ENCODE measurements at regions not wholly inside any gene's neighbourhood (a gene's known extent, or its start where the extent isn't known, plus 50 kb on each side); places are given as distances from the start of the nearest gene placed in this dataset.

DNA sequence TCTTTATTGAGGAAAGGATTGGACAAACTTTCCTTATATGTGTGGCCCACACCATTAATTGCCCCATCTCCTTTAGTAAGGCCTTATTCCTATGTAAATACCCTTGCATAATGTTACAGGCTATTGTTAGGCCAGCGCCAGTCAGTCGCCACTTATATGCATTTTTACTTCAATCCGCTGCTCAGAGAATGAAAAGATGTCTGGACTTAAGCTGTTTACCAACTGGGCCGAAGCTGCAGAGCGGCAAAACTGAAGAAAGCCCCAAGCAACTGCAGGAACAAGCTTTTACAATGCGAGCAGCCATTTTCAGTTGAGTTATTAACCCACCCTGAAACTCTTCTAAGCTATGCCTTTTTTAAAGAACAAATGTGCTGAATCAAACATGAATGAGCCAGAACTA is 92.1 kb upstream of the OTX2 start:
- TF ChIP-seq, protein P1, sequence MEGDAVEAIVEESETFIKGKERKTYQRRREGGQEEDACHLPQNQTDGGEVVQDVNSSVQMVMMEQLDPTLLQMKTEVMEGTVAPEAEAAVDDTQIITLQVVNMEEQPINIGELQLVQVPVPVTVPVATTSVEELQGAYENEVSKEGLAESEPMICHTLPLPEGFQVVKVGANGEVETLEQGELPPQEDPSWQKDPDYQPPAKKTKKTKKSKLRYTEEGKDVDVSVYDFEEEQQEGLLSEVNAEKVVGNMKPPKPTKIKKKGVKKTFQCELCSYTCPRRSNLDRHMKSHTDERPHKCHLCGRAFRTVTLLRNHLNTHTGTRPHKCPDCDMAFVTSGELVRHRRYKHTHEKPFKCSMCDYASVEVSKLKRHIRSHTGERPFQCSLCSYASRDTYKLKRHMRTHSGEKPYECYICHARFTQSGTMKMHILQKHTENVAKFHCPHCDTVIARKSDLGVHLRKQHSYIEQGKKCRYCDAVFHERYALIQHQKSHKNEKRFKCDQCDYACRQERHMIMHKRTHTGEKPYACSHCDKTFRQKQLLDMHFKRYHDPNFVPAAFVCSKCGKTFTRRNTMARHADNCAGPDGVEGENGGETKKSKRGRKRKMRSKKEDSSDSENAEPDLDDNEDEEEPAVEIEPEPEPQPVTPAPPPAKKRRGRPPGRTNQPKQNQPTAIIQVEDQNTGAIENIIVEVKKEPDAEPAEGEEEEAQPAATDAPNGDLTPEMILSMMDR (IDR thresholded peaks at IDR 0.05): no peak
- no peak for TF ChIP-seq POLR2A (IDR thresholded peaks at IDR 0.05)
